ENCODE measurements at regions not wholly inside any gene's neighbourhood (a gene's known extent, or its start where the extent isn't known, plus 50 kb on each side); places are given as distances from the start of the nearest gene placed in this dataset.

DNA sequence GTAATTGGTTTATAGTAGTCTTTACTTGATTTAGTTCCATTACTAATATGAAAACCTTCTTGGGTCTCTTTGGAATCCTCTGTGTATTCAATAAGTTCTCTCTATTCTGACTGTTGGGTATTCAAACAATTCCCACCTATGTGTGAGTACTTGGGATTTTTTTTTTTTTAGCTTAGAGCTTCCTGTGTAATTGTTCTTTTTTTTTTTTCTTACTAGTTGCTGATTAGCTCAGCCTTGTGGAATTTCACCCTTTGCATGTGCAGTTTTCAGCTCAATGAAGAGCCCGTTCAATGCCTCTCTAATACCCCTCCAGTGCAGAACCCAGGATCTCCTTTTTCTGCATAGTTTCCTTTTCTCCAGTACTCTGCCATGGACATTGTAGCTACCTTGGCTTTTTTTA lies 339.1 kb upstream of the GALNT5 start:
- peak; percentile 23 to 63 for DNase-seq (ENCODE audit: low read depth in 2 of 2)
- no peak overlapping the region for H3K4me3 ChIP-seq (replicated peaks in 1 of 2; ENCODE audit: low read depth in 2 of 2, low read length in 2 of 2)
- TF ChIP-seq, protein P1, sequence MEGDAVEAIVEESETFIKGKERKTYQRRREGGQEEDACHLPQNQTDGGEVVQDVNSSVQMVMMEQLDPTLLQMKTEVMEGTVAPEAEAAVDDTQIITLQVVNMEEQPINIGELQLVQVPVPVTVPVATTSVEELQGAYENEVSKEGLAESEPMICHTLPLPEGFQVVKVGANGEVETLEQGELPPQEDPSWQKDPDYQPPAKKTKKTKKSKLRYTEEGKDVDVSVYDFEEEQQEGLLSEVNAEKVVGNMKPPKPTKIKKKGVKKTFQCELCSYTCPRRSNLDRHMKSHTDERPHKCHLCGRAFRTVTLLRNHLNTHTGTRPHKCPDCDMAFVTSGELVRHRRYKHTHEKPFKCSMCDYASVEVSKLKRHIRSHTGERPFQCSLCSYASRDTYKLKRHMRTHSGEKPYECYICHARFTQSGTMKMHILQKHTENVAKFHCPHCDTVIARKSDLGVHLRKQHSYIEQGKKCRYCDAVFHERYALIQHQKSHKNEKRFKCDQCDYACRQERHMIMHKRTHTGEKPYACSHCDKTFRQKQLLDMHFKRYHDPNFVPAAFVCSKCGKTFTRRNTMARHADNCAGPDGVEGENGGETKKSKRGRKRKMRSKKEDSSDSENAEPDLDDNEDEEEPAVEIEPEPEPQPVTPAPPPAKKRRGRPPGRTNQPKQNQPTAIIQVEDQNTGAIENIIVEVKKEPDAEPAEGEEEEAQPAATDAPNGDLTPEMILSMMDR (IDR thresholded peaks at IDR 0.05; ENCODE audit: low read depth, low read length): no peak

DNA sequence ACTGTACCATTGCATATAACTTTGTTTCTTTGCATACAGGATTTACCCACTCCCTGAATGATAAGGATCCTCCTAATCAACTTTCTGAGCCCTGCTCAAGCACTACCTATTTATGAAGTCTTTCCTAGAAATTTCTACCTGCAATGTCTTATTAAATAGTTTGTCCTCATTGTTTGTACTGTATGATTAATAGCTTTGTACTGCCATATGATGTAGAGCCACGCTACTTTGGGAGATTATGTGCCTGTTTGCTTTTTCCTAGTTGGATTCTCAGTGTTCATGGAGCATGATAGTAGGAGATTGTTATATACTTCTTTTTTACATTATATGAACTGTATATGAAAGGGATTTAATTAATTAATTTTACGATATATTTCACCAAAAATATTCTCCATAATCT lies 327.1 kb upstream of the GALNT5 start:
- H3K4me3 ChIP-seq (replicated peaks in 1 of 2; ENCODE audit: low read depth in 2 of 2, low read length in 2 of 2): no peak overlapping the region
- no peak for DNase-seq (ENCODE audit: low read depth in 2 of 2)
- TF ChIP-seq, protein P1 (IDR thresholded peaks at IDR 0.05; ENCODE audit: low read depth, low read length): no peak

DNA sequence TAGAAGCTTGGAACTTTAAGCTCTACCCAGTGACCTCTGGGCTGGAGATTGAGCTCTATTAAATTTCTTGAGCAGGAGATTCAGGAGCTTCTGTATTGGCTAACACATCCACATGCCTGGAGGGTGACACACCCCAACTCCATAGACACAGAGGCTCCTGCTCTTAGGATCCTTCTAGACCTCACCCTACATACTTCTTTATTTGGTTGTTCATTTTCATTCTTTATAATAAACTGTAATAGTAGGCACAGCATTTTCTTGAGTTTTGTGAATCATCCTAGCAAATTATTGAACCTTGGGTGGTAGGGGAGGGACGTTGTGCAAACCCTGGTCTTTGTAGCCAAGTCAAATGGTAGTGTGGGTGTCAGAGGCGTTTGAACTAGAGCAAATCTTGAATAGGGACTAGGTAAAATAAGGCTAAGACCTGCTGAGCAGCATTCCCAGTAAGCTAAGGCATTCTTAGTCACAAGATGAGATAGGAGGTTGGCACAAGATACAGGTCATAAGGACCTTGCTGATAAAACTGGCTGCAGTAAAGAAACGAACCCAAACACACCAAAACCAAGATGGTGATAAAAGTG lies 323.8 kb upstream of the GALNT5 start:
- TF ChIP-seq, protein P1 (IDR thresholded peaks at IDR 0.05; ENCODE audit: low read depth, low read length): no peak
- DNase-seq (ENCODE audit: low read depth in 2 of 2): no peak
- no peak overlapping the region for H3K4me3 ChIP-seq (replicated peaks in 1 of 2; ENCODE audit: low read depth in 2 of 2, low read length in 2 of 2)

DNA sequence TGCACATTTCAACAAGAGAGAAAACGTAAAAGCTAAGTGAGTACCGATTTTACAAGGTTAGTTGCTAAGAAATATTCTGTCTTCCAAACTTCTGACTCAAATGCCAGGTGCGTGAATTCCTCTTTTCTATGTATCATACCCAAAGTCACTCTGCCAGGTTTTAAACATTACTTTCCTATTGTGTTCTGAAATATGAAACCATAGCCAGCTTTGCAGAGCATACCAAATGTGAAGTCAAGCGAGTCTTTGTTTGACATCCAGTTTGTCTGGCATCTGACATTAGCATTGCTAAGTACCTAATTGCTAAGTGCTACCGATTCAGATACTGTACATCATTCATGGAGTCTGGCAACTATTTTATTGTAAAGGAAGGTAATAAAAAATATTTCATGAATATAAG lies 321.9 kb upstream of the GALNT5 start:
- TF ChIP-seq, protein P1 (IDR thresholded peaks at IDR 0.05; ENCODE audit: low read depth, low read length): no peak
- DNase-seq (ENCODE audit: low read depth in 2 of 2): no peak
- H3K4me3 ChIP-seq (replicated peaks in 1 of 2; ENCODE audit: low read depth in 2 of 2, low read length in 2 of 2): no peak overlapping the region

DNA sequence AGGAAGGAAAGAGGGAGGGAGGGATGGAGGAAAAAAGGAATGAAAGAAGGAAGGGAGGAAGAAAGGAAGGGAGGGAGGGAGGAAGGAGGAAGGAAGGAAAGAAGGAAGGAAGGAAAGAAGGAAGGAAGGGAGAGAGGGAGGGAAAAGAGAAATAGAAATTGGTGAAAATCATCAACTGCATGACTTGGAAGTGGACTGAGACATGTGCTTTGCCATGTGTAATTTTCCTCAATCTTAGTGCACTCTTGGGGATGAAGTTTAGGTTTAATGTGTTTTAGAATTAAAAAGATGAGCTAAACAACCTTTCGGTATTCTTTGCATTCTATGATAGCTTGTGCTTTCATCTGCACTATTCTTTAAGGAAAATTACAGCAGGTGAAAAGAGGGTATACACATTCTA lies 320.1 kb upstream of the GALNT5 start:
- no peak overlapping the region for H3K4me3 ChIP-seq (replicated peaks in 1 of 2; ENCODE audit: low read depth in 2 of 2, low read length in 2 of 2)
- TF ChIP-seq, protein P1 (IDR thresholded peaks at IDR 0.05; ENCODE audit: low read depth, low read length): no peak
- no peak for DNase-seq (ENCODE audit: low read depth in 2 of 2)

DNA sequence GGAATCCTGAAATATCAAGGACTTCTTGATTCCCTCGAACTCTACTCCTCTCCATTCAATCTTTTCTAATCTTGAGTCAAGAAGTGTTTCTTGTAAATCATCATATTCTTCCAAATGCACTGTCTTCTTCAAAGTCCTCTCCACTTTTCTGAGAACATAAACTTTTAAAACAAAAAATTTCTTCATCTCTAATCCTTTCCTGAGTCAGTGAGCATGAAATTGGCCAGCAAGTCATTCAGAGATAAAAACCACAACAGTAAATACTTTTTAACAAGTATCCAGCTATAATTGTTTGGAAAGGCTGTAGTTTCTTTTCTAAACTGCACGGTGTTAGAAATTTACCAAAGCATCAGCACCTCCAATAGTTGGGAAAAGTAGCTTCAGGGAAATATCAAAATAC lies 312.6 kb upstream of the GALNT5 start:
- TF ChIP-seq, protein P1 (IDR thresholded peaks at IDR 0.05; ENCODE audit: low read depth, low read length): no peak
- no peak for DNase-seq (ENCODE audit: low read depth in 2 of 2)
- no peak overlapping the region for H3K4me3 ChIP-seq (replicated peaks in 1 of 2; ENCODE audit: low read depth in 2 of 2, low read length in 2 of 2)

DNA sequence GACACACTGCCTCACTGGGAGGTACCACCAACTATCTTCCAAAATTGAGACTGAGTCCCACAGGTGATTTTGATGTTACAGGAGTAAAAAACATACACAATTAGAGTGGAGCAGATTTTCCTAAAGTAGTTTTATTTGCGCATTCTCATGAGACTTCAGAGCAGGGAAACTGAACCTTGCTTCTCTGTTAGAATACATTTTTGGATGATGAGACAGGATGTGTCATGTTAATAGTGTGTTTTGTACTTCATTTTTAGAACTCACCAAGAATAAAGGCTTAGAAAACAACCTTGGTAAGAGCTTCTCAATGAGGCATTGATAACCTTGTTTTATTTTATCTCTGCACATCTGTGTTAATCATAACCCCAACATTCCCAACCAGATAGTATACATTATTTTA lies 310.2 kb upstream of the GALNT5 start:
- TF ChIP-seq, protein P1 (IDR thresholded peaks at IDR 0.05; ENCODE audit: low read depth, low read length): no peak
- peak in 1 of 2 donors; percentile 25 for DNase-seq (ENCODE audit: low read depth in 2 of 2)
- no peak overlapping the region for H3K4me3 ChIP-seq (replicated peaks in 1 of 2; ENCODE audit: low read depth in 2 of 2, low read length in 2 of 2)
